Progenitor cell of endocrine pancreas (in vitro differentiated cells): ENCODE measurements at regions not wholly inside any gene's neighbourhood (a gene's known extent, or its start where the extent isn't known, plus 50 kb on each side); places are given as distances from the start of the nearest gene placed in this dataset.

Experiments
- DNase-seq: peaks from one replicate; pipeline ENCODE4 v3.0.0; 2021; ENCODE audit warnings: low spot score; ENCODE audit not compliant: unreplicated experiment
- H3K27ac Mint-ChIP-seq: 2 replicates; pipeline ENCODE4 v1.8.0; 2021; ENCODE audit warnings: mild to moderate bottlenecking, moderate library complexity, mixed read lengths
- H3K27me3 Mint-ChIP-seq: 2 replicates; pipeline ENCODE4 v1.8.0; 2021; ENCODE audit warnings: mixed read lengths
- H3K36me3 Mint-ChIP-seq: 2 replicates; pipeline ENCODE4 v1.8.0; 2022; ENCODE audit warnings: mixed read lengths; ENCODE audit not compliant: insufficient read depth
- H3K4me1 Mint-ChIP-seq: 2 replicates; pipeline ENCODE4 v1.8.0; 2021; ENCODE audit warnings: low read depth, mixed read lengths
- H3K4me3 Mint-ChIP-seq: 2 replicates; pipeline ENCODE4 v1.8.0; 2021; ENCODE audit warnings: low read depth, mild to moderate bottlenecking, moderate library complexity, mixed read lengths
- H3K9me3 Mint-ChIP-seq: 2 replicates; pipeline ENCODE4 v1.8.0; 2021; ENCODE audit warnings: low read depth, mixed read lengths
- TF ChIP-seq, protein P1 (sequence below): fragments of 200-600 bp; sonication (generic); IDR thresholded peaks from one replicate; pipeline ENCODE4 v1.5.0; 2021; ENCODE audit warnings: antibody characterized with exemption, mild to moderate bottlenecking; ENCODE audit not compliant: unreplicated experiment

DNA sequence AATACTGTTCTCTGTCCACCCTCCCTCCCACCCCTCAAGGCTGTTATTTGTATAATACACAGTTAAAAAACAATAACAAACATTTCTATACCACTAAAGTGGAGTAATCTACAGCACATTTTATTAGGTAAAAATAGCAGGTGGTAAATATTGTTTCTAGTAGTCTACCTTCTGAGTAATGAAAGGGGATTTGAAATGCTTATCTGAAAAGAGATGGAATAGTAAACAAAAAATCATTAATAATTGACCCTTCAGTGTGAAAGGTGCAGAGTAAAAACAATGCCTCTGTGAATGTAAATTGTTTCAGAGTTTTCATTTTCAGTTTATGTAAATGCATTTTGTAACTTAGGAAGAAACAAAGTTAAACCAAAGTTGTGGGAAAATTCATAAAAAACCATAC lies 321.2 kb downstream of the SLC16A7 start:
- H3K27me3 Mint-ChIP-seq, result no peaks in the 10 kb centered on the region
- H3K36me3 Mint-ChIP-seq, result no peaks in the 10 kb centered on the region
- DNase-seq, result no peak
- H3K4me1 Mint-ChIP-seq, result peaks cover 3% of the 10 kb centered on the region
- peaks cover 3% of the 10 kb centered on the region for H3K9me3 Mint-ChIP-seq
- no peak overlapping the region for H3K27ac Mint-ChIP-seq
- H3K4me3 Mint-ChIP-seq, result no peak overlapping the region
- TF ChIP-seq, protein P1, sequence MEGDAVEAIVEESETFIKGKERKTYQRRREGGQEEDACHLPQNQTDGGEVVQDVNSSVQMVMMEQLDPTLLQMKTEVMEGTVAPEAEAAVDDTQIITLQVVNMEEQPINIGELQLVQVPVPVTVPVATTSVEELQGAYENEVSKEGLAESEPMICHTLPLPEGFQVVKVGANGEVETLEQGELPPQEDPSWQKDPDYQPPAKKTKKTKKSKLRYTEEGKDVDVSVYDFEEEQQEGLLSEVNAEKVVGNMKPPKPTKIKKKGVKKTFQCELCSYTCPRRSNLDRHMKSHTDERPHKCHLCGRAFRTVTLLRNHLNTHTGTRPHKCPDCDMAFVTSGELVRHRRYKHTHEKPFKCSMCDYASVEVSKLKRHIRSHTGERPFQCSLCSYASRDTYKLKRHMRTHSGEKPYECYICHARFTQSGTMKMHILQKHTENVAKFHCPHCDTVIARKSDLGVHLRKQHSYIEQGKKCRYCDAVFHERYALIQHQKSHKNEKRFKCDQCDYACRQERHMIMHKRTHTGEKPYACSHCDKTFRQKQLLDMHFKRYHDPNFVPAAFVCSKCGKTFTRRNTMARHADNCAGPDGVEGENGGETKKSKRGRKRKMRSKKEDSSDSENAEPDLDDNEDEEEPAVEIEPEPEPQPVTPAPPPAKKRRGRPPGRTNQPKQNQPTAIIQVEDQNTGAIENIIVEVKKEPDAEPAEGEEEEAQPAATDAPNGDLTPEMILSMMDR, result no peak

DNA sequence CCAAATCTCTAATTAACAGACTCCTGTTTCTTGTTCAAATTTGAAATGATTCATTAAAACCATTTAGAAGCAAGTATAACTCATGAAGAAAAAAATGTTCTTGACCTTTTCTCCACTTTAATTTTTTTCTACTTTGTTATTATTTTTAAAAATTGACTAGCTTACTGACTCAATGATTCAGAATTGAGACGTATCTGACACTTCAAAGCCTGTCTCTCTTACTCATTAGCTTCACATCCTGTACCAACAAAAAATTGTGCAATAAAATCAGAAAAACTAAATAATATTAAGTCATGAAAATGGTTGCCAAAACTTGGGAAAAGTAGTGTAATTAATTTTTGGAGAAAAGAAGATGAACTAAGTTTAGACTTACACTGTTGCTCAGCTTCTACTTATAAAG lies 331.2 kb downstream of the SLC16A7 start:
- H3K27ac Mint-ChIP-seq, result no peak overlapping the region
- H3K4me1 Mint-ChIP-seq, result no peaks in the 10 kb centered on the region
- no peak overlapping the region for H3K4me3 Mint-ChIP-seq
- no peak for DNase-seq
- no peaks in the 10 kb centered on the region for H3K27me3 Mint-ChIP-seq
- TF ChIP-seq, protein P1, result no peak
- peaks cover 25% of the 10 kb centered on the region for H3K9me3 Mint-ChIP-seq
- H3K36me3 Mint-ChIP-seq, result peaks cover 1% of the 10 kb centered on the region

DNA sequence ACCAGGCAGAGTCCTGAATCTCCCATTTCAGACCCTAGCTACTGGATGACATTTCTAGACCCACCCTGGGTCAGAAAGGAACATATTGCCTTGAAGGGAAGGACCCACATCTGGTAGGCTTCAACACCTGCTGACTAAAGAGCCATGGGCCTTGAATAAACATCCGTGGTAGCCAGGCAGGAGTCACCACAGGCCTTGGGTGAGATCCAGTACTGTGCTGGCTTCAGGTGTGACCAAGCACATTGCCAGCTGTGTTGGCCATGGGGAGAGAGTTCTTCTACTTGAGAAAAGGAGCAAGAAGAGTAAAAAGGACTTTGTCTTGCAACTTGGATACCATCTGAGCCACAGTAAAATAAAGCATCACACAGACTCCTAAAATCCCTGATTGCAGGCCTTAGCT lies 332.6 kb downstream of the SLC16A7 start:
- TF ChIP-seq, protein P1, result no peak
- Mint-ChIP-seq H3K4me3 (no peak overlapping the region), H3K4me1 (no peaks in the 10 kb centered on the region), H3K27me3 (no peaks in the 10 kb centered on the region), H3K36me3 (peaks cover 1% of the 10 kb centered on the region), H3K27ac (no peak overlapping the region), H3K9me3 (peaks cover 30% of the 10 kb centered on the region)
- DNase-seq, result no peak

DNA sequence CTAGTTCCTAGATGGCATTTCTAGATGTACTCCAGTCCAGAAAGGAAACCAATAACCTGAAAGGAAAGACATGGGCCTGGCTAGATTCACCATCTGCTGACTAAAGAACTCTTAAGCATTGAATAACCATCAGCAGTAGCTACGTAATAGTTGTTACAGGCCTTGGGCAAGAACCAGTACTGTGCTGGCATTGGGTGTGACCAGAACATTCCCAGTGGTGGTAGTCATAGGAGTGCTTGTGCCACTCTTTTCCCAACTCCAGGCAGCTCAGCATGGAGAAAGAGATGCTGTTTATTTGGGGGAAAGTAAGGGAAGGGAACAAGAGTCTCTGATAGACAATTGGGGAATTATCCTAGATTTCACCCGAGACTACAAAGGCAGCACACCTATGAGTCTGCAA lies 333.3 kb downstream of the SLC16A7 start:
- H3K27me3 Mint-ChIP-seq, result no peaks in the 10 kb centered on the region
- H3K27ac Mint-ChIP-seq, result no peak overlapping the region
- peaks cover 27% of the 10 kb centered on the region for H3K9me3 Mint-ChIP-seq
- H3K4me3 Mint-ChIP-seq, result no peak overlapping the region
- no peaks in the 10 kb centered on the region for H3K4me1 Mint-ChIP-seq
- TF ChIP-seq, protein P1, result no peak
- DNase-seq, result no peak
- H3K36me3 Mint-ChIP-seq, result peaks cover 1% of the 10 kb centered on the region

DNA sequence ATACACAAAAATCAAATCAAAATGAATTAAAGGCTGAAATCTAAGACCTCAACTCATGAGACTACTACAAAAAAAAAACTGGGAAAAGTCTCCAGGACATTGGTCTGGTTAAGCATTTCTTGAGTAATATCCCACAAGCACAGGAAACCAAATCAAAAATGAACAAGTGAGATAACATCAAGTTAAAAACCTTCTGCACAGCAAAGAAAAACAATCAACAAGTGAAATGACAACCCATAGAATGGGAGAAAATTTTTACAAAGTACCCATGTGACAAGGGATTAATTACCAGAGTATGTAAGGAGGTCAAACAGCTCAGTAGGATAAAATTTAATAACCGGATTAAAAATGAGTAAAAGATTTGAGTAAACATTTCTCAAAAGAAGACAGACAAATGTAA lies 338.7 kb downstream of the SLC16A7 start:
- H3K27me3 Mint-ChIP-seq, result no peaks in the 10 kb centered on the region
- TF ChIP-seq, protein P1, result no peak
- H3K36me3 Mint-ChIP-seq, result peaks cover 3% of the 10 kb centered on the region
- H3K4me1 Mint-ChIP-seq, result peaks cover 5% of the 10 kb centered on the region
- H3K27ac Mint-ChIP-seq, result no peak overlapping the region
- DNase-seq, result no peak
- H3K9me3 Mint-ChIP-seq, result peaks cover 36% of the 10 kb centered on the region
- no peak overlapping the region for H3K4me3 Mint-ChIP-seq

DNA sequence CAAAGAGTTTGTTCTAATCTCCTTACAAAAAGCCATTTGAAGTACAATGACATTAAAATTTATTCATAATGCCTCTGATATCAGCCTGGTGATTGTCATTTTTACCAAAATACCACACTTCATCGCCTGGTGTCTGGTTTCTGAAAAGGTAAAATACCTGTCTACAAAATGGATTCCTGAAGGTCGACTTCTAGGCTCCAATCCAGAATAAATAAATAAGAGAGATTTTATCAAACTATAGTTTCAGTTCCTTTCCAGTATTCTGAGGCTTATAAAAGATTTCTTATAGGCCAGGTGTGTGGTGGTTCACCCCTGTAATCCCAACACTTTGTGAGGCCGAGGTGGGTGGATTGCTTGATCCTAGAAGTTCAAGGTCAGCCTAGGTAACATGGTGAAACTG lies 340.7 kb downstream of the SLC16A7 start:
- H3K4me3 Mint-ChIP-seq, result no peak overlapping the region
- no peaks in the 10 kb centered on the region for H3K27me3 Mint-ChIP-seq
- peaks cover 21% of the 10 kb centered on the region for H3K4me1 Mint-ChIP-seq
- peaks cover 3% of the 10 kb centered on the region for H3K36me3 Mint-ChIP-seq
- no peak for DNase-seq
- H3K27ac Mint-ChIP-seq, result no peak overlapping the region
- H3K9me3 Mint-ChIP-seq, result peaks cover 24% of the 10 kb centered on the region
- TF ChIP-seq, protein P1, result no peak
